Smooth muscle cell (in vitro differentiated cells): ENCODE measurements at regions not wholly inside any gene's neighbourhood (a gene's known extent, or its start where the extent isn't known, plus 50 kb on each side); places are given as distances from the start of the nearest gene placed in this dataset.

Experiments used
- DNase-seq: peaks from one replicate; lab custom pipeline; 2025; ENCODE audit not compliant: unreplicated experiment; lab: John Stamatoyannopoulos, UW
- H2AFZ ChIP-seq: fragments of 200-600 bp; sonication (generic); 2 replicates; pipeline ENCODE4 v1.6.0; 2016; ENCODE audit warnings: antibody characterized with exemption, low read depth, mild to moderate bottlenecking
- H3F3A ChIP-seq: fragments of 200-600 bp; sonication (generic); 2 replicates; pipeline ENCODE4 v1.6.0; 2017; ENCODE audit warnings: antibody characterized with exemption, low read depth
- H3K27ac ChIP-seq: fragments of 200-600 bp; sonication (generic); 2 replicates; pipeline ENCODE4 v1.5.1; 2016; ENCODE audit warnings: low read depth, mild to moderate bottlenecking
- H3K27me3 ChIP-seq: fragments of 200-600 bp; sonication (generic); 2 replicates; pipeline ENCODE4 v1.6.1; 2016; ENCODE audit warnings: low read depth, mild to moderate bottlenecking
- H3K36me3 ChIP-seq: fragments of 200-600 bp; sonication (generic); 2 replicates; pipeline ENCODE4 v1.5.1; 2016; ENCODE audit warnings: low read depth
- H3K4me1 ChIP-seq: fragments of 200-600 bp; sonication (generic); 2 replicates; pipeline ENCODE4 v1.5.1; 2016; ENCODE audit warnings: low read depth
- H3K4me2 ChIP-seq: fragments of 200-600 bp; sonication (generic); 2 replicates; pipeline ENCODE4 v1.6.0; 2016; ENCODE audit warnings: mild to moderate bottlenecking
- H3K4me3 ChIP-seq: fragments of 200-600 bp; sonication (generic); 2 replicates; pipeline ENCODE4 v1.5.1; 2016; ENCODE audit warnings: mild to moderate bottlenecking
- H3K79me2 ChIP-seq: fragments of 200-600 bp; sonication (generic); 2 replicates; pipeline ENCODE4 v1.6.0; 2016; ENCODE audit warnings: low read depth, mild to moderate bottlenecking
- H3K9ac ChIP-seq: fragments of 200-600 bp; sonication (generic); 2 replicates; pipeline ENCODE4 v1.6.0; 2016; ENCODE audit warnings: low read depth
- H3K9me3 ChIP-seq: fragments of 200-600 bp; sonication (generic); replicated peaks from 2 replicates; pipeline ENCODE4 v1.5.1; 2016; ENCODE audit warnings: low read depth
- H4K20me1 ChIP-seq: fragments of 200-600 bp; sonication (generic); 2 replicates; pipeline ENCODE4 v1.6.0; 2016; ENCODE audit warnings: low read depth
- WGBS: methylation state at CpG from one replicate; pipeline ENCODE4 v1.1.7; 2016; ENCODE audit warnings: low lambda C conversion rate; 5-methylcytosine and 5-hydroxymethylcytosine counted together
- TF ChIP-seq, protein P1 (sequence below): fragments of 200-600 bp; sonication (generic); IDR thresholded peaks from 2 replicates; pipeline ENCODE4 v1.5.1; 2017; ENCODE audit warnings: borderline replicate concordance, mild to moderate bottlenecking, antibody characterized with exemption; ENCODE audit not compliant: insufficient read depth, poor library complexity, severe bottlenecking

DNA sequence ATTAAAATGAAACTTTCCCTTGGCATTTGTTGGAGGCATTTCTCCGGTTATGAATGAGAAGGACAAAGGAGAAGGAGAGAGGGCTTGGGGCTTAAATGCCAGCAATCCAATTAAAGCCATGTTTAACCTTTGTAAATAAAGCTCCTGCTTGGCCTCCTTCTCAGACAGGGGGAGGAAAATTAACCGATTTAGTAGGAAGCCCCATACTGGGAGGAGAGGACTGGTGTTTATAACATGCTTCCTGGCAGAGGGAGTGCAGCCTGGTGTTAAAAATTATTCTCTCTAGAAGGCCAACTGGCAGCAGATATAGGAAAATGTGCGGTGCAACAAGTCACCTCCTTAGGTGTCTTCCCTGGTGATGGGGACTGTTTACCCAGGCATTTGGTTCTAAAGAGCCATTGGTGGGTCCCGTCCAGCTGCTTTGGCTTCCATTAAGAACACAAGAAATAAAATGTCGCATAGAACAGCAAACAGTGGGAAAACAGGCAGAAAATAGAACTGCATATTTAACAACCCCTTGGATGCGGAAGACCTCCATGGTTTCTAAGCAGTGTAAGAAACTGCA, 846.5 kb downstream of the TYW1 start:
- Histone ChIP-seq H2AFZ (peak overlapping the region; percentile 49), H3K9me3 (no peaks in the 10 kb centered on the region), H3K9ac (peak overlapping the region; percentile 85), H3K4me3 (no peak overlapping the region), H3F3A (peaks cover 5% of the 10 kb centered on the region), H3K79me2 (no peaks in the 10 kb centered on the region), H3K36me3 (no peaks in the 10 kb centered on the region), H3K27ac (peak overlapping the region; percentile 96), H4K20me1 (no peaks in the 10 kb centered on the region), H3K4me1 (peaks cover 9% of the 10 kb centered on the region), H3K27me3 (no peaks in the 10 kb centered on the region), H3K4me2 (peak overlapping the region; percentile 59)
- TF ChIP-seq, protein P1, sequence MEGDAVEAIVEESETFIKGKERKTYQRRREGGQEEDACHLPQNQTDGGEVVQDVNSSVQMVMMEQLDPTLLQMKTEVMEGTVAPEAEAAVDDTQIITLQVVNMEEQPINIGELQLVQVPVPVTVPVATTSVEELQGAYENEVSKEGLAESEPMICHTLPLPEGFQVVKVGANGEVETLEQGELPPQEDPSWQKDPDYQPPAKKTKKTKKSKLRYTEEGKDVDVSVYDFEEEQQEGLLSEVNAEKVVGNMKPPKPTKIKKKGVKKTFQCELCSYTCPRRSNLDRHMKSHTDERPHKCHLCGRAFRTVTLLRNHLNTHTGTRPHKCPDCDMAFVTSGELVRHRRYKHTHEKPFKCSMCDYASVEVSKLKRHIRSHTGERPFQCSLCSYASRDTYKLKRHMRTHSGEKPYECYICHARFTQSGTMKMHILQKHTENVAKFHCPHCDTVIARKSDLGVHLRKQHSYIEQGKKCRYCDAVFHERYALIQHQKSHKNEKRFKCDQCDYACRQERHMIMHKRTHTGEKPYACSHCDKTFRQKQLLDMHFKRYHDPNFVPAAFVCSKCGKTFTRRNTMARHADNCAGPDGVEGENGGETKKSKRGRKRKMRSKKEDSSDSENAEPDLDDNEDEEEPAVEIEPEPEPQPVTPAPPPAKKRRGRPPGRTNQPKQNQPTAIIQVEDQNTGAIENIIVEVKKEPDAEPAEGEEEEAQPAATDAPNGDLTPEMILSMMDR, result no peak
- WGBS, result 66% methylated on average over 6 of the region's 6 CpGs
- no peak for DNase-seq

DNA sequence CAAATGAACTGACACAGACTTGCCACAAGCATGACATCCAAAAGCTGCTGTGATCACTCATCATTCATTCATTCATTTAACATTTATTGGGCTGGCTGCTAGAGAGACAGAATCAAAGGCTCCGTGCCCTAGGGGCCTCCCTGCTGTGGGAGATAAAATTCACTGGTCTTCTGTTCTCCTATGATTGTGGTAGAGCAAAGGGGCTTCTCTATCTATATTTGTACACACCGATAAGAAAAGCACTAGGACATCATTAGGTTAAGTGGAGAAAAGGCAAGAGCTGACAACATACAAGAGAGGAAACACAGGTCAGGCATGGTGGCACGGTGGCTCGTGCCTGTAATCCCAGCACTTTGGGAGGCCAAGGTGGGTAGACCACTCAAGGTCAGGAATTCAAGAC, 847.0 kb downstream of the TYW1 start:
- no peaks in the 10 kb centered on the region for H3K36me3 ChIP-seq
- no peaks in the 10 kb centered on the region for H4K20me1 ChIP-seq
- TF ChIP-seq, protein P1, result no peak
- DNase-seq, result no peak
- peaks cover 9% of the 10 kb centered on the region for H3K4me1 ChIP-seq
- H3F3A ChIP-seq, result peaks cover 5% of the 10 kb centered on the region
- WGBS, result 36% methylated on average over 4 of the region's 4 CpGs
- H3K4me3 ChIP-seq, result no peak overlapping the region
- no peaks in the 10 kb centered on the region for H3K9me3 ChIP-seq
- H3K27ac ChIP-seq, result peak overlapping the region; percentile 96
- peak overlapping the region; percentile 85 for H3K9ac ChIP-seq
- no peaks in the 10 kb centered on the region for H3K79me2 ChIP-seq
- peak overlapping the region; percentile 49 for H2AFZ ChIP-seq
- H3K27me3 ChIP-seq, result no peaks in the 10 kb centered on the region
- peak overlapping the region; percentile 59 for H3K4me2 ChIP-seq

DNA sequence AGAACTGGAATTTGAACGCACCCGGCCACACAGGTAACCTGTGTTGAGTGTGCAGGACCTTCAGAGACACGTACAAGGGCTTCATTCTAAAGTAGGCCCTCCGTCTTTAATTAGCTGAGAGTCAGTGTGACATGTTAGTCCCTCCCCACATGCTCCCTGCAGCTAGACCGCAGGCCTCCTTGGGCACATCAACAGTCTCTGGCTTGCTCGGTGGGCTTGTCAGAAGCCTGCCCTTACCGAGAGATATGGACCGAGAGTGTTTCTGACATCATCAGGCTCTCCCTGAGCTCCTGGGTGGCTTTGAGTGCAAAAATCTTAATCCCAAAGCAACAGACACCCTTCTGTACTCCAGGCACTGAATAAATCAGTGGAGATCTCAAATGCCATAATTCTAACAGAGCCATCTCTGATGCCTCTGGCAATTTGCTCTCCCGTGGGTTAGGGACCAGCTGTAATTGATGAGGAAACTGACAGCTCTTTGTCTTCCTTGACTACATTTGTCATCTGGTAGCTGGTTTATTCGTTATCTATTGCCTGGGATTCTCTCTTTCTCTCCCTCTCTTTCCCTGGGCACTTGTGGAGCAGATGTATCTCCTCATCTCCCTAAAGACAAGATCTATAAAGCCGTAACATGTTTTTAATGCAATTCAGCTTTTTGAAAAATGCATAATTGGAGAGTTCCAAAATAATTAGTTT, 850.6 kb downstream of the TYW1 start:
- 50% methylated on average over 11 of the region's 11 CpGs for WGBS
- peaks cover 9% of the 10 kb centered on the region for H3K4me1 ChIP-seq
- TF ChIP-seq, protein P1, result no peak

More for the DNA sequence above, 850.6 kb downstream of the TYW1 start:
- H3F3A ChIP-seq, result peaks cover 5% of the 10 kb centered on the region
- DNase-seq, result no peak
- no peak overlapping the region for H2AFZ ChIP-seq
- no peaks in the 10 kb centered on the region for H3K36me3 ChIP-seq
- no peaks in the 10 kb centered on the region for H3K9me3 ChIP-seq
- no peak overlapping the region for H3K4me3 ChIP-seq
- no peaks in the 10 kb centered on the region for H3K79me2 ChIP-seq
- no peak overlapping the region for H3K4me2 ChIP-seq
- H4K20me1 ChIP-seq, result no peaks in the 10 kb centered on the region
- H3K27me3 ChIP-seq, result peaks cover under 1% of the 10 kb centered on the region
- H3K27ac ChIP-seq, result no peak overlapping the region
- no peak overlapping the region for H3K9ac ChIP-seq
